ENCODE measurements at regions not wholly inside any gene's neighbourhood (a gene's known extent, or its start where the extent isn't known, plus 50 kb on each side); places are given as distances from the start of the nearest gene placed in this dataset.

DNA sequence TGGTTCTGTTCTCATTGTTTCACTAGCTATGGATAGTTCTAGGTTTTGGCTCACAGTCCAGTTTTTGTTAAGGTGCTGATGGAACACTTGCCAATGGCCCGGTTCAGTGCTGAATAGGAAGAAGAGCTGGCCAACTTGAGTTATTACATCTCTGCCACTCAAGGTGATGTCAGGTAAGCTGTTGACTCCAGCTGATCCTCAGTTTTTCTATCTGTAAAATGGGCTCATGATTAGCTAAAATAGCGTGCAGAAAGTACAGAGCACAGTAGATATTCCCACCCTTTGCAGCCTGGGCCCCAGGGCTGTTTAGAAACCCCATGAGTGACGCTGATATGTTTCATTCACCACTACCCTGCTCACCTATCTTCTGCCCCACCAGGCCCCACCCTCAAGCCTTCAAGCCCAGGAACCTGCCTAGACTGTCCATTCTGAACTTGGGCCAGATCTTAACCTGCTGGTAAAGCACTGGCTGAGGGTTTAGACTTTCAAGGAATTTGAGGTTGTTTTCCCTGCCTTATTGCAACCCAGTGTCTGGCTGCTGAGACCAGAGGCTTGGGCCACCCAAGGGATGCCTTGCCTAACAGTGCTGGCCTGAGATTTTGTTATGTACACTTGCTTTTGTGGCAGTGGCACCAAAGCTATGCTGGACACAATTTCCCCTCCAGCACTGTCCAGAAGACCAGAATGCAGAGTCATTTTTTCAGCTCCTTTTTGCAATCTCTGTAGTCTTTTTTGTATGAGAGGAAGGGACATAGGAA is 378.2 kb upstream of the ZMIZ1 start:
- Histone ChIP-seq H3K4me1 (ENCODE audit: insufficient read depth, poor library complexity, severe bottlenecking) (no peaks in the 10 kb centered on the region), H3K9me3 (ENCODE audit: severe bottlenecking) (no peaks in the 10 kb centered on the region), H3K27me3 (ENCODE audit: insufficient read depth, poor library complexity, severe bottlenecking) (no peaks in the 10 kb centered on the region), H3K4me3 (ENCODE audit: severe bottlenecking) (no peak overlapping the region), H3K36me3 (ENCODE audit: low read depth) (no peaks in the 10 kb centered on the region), H3K27ac (ENCODE audit: poor library complexity, severe bottlenecking) (no peak overlapping the region)
- ATAC-seq (ENCODE audit: low read depth) (no peak), DNase-seq (ENCODE audit: low spot score) (no peak)
- TF ChIP-seq, protein P1, sequence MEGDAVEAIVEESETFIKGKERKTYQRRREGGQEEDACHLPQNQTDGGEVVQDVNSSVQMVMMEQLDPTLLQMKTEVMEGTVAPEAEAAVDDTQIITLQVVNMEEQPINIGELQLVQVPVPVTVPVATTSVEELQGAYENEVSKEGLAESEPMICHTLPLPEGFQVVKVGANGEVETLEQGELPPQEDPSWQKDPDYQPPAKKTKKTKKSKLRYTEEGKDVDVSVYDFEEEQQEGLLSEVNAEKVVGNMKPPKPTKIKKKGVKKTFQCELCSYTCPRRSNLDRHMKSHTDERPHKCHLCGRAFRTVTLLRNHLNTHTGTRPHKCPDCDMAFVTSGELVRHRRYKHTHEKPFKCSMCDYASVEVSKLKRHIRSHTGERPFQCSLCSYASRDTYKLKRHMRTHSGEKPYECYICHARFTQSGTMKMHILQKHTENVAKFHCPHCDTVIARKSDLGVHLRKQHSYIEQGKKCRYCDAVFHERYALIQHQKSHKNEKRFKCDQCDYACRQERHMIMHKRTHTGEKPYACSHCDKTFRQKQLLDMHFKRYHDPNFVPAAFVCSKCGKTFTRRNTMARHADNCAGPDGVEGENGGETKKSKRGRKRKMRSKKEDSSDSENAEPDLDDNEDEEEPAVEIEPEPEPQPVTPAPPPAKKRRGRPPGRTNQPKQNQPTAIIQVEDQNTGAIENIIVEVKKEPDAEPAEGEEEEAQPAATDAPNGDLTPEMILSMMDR (IDR thresholded peaks at IDR 0.05; ENCODE audit: poor library complexity, severe bottlenecking): no peak

DNA sequence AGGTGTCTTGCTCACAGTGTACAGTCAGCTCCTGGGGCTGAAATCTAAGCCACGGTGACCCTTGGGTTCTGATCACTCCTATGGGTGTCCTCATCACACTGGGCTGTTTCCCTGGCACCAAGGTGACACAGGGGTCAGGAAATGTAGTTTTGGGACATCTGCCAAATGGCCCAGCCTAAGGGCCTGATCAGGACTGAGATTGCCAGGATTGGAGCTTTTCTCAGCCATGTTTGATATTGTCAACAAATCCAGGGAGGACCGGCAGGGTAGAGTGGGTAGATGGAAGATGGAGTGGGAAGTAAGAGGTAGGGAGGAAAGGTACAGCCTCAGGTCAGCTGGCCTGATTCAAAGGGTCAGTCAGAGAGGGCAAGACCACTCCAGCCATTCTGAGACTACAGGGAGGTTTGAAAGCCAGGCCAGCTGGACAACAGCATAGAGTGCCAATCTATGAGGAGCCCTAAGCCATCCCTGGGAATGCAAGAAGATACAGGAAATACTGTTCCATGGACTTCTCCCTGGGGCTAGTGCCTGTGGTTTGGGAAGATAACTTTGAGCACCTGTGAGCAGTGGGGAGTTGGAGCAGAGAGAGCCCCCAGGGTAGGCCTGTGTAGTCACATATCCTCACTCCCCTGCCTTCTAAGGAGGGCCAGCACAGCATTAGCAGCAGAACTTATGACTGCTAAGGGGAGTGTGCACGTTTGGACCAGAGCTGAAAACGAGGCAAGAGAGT is 377.3 kb upstream of the ZMIZ1 start:
- H3K27ac ChIP-seq (ENCODE audit: poor library complexity, severe bottlenecking): no peak overlapping the region
- DNase-seq (ENCODE audit: low spot score) (no peak), ATAC-seq (ENCODE audit: low read depth) (no peak)
- no peak overlapping the region for H3K4me3 ChIP-seq (ENCODE audit: severe bottlenecking)
- H3K9me3 ChIP-seq (ENCODE audit: severe bottlenecking): no peaks in the 10 kb centered on the region
- TF ChIP-seq, protein P1 (IDR thresholded peaks at IDR 0.05; ENCODE audit: poor library complexity, severe bottlenecking): no peak
- H3K27me3 ChIP-seq (ENCODE audit: insufficient read depth, poor library complexity, severe bottlenecking): no peaks in the 10 kb centered on the region
- no peaks in the 10 kb centered on the region for H3K4me1 ChIP-seq (ENCODE audit: insufficient read depth, poor library complexity, severe bottlenecking)
- H3K36me3 ChIP-seq (ENCODE audit: low read depth): no peaks in the 10 kb centered on the region

DNA sequence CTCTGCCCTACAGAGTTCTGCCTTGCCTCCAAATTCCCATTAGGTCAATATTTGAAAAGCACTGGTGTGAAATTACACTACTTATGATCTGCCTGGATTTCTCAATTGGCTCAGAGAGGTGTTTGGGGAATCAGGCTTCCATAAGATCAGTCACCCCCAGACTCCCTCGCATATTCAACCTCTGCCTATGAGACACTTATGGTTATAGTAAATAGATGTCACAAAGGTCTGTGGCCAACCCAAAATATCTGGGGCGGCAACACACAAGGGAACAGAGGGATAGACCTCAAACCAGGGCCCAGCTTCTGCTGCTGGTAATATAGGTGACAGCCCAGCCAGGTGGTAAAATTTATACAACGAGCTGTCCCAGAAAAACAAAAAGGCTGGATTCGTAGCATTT is 376.7 kb upstream of the ZMIZ1 start:
- H3K9me3 ChIP-seq (ENCODE audit: severe bottlenecking): no peaks in the 10 kb centered on the region
- no peaks in the 10 kb centered on the region for H3K4me1 ChIP-seq (ENCODE audit: insufficient read depth, poor library complexity, severe bottlenecking)
- no peak overlapping the region for H3K27ac ChIP-seq (ENCODE audit: poor library complexity, severe bottlenecking)
- no peaks in the 10 kb centered on the region for H3K27me3 ChIP-seq (ENCODE audit: insufficient read depth, poor library complexity, severe bottlenecking)
- ATAC-seq (ENCODE audit: low read depth): no peak
- no peak overlapping the region for H3K4me3 ChIP-seq (ENCODE audit: severe bottlenecking)
- TF ChIP-seq, protein P1 (IDR thresholded peaks at IDR 0.05; ENCODE audit: poor library complexity, severe bottlenecking): no peak
- DNase-seq (ENCODE audit: low spot score): no peak
- no peaks in the 10 kb centered on the region for H3K36me3 ChIP-seq (ENCODE audit: low read depth)

DNA sequence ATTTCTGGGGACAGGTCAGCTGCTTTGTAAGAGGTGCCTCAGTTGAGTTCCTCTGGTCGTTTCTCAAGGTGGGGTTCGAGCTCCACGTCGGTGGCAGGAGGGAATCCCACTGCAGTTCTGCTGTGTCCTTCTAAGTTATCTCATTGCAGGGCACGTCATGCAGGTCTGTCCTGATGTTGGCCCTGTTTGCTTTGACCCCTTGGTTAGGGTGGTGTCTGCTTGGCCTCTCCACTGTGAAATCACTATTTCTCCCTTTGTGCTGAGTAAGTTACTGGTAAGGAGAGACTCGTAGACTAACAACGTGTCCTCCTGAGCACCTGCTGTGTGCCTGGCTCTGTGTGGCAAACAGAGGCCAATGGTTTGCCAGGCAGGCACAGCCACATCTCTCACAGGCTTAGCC is 372.9 kb upstream of the ZMIZ1 start:
- H3K36me3 ChIP-seq (ENCODE audit: low read depth): no peaks in the 10 kb centered on the region
- DNase-seq (ENCODE audit: low spot score): no peak
- H3K27me3 ChIP-seq (ENCODE audit: insufficient read depth, poor library complexity, severe bottlenecking): no peaks in the 10 kb centered on the region
- H3K4me1 ChIP-seq (ENCODE audit: insufficient read depth, poor library complexity, severe bottlenecking): no peaks in the 10 kb centered on the region
- no peaks in the 10 kb centered on the region for H3K9me3 ChIP-seq (ENCODE audit: severe bottlenecking)
- ATAC-seq (ENCODE audit: low read depth): no peak
- no peak overlapping the region for H3K4me3 ChIP-seq (ENCODE audit: severe bottlenecking)
- H3K27ac ChIP-seq (ENCODE audit: poor library complexity, severe bottlenecking): no peak overlapping the region
- TF ChIP-seq, protein P1 (IDR thresholded peaks at IDR 0.05; ENCODE audit: poor library complexity, severe bottlenecking): no peak
